IMR-90 (cell line): ENCODE measurements at regions not wholly inside any gene's neighbourhood (a gene's known extent, or its start where the extent isn't known, plus 50 kb on each side); places are given as distances from the start of the nearest gene placed in this dataset.

ENCODE experiments used
- ATAC-seq: fragments of 200-7000 bp; cut with Tn5 transposase; 2 replicates; pipeline ENCODE4 v1.9.1; 2020; ENCODE audit warnings: low read depth, mild to moderate bottlenecking, moderate library complexity
- BruUV-seq: library from RNA; stranded (reverse); fragments of 400-500 nt; replicated peaks from 2 replicates; lab custom pipeline; 2021; lab: Mats Ljungman, UMichigan
- CTCF ChIA-PET: fragments of 300-600 bp; formaldehyde crosslinking; extraction: SDS; loops from one replicate; lab custom pipeline; 2021; ENCODE audit warnings: antibody characterized with exemption; lab: Yijun Ruan, JAX
- POLR2A ChIA-PET: fragments of 300-600 bp; sonication (Branson Sonifier 250); formaldehyde crosslinking; loops from one replicate; lab custom pipeline; 2022; ENCODE audit warnings: antibody characterized with exemption; ENCODE audit not compliant: unreplicated experiment; lab: Charles Lee
- DNase-seq: peaks from one replicate; pipeline ENCODE4 v3.0.0; 2013
- H2AFZ ChIP-seq: replicated peaks from 2 replicates; pipeline ENCODE3; 2013; ENCODE audit warnings: low read length, mild to moderate bottlenecking; ENCODE audit not compliant: poor library complexity
- H2AK5ac ChIP-seq: 2 replicates; pipeline ENCODE4 v1.6.1; 2013; ENCODE audit warnings: low read depth, low read length, inconsistent platforms
- H2AK9ac ChIP-seq: replicated peaks from 2 replicates; pipeline ENCODE3; 2013; ENCODE audit warnings: mild to moderate bottlenecking, low read depth, low read length, moderate library complexity; ENCODE audit not compliant: poor library complexity
- H2BK120ac ChIP-seq: 2 replicates; pipeline ENCODE4 v1.6.1; 2013; ENCODE audit warnings: low read depth, low read length, inconsistent platforms
- H2BK15ac ChIP-seq: 3 replicates; pipeline ENCODE4 v1.6.1; 2013; ENCODE audit warnings: low read depth, low read length, inconsistent platforms
- H2BK20ac ChIP-seq: 2 replicates; pipeline ENCODE4 v1.6.1; 2013; ENCODE audit warnings: low read depth, mild to moderate bottlenecking, inconsistent platforms, low read length, moderate library complexity
- H2BK5ac ChIP-seq: 2 replicates; pipeline ENCODE4 v1.6.1; 2013; ENCODE audit warnings: mild to moderate bottlenecking, low read depth, low read length, inconsistent platforms; ENCODE audit not compliant: poor library complexity, severe bottlenecking
- H3K14ac ChIP-seq: replicated peaks from 2 replicates; pipeline ENCODE4 v1.6.1; 2013; ENCODE audit warnings: low read depth, low read length, inconsistent platforms
- H3K18ac ChIP-seq: 2 replicates; pipeline ENCODE4 v1.6.1; 2013; ENCODE audit warnings: low read depth, low read length, control low read depth
- H3K23ac ChIP-seq: 2 replicates; pipeline ENCODE4 v1.6.1; 2013; ENCODE audit warnings: low read depth, low read length, inconsistent platforms
- H3K27ac ChIP-seq: 2 replicates; pipeline ENCODE4 v1.5.1; 2013; ENCODE audit warnings: mild to moderate bottlenecking, control low read depth, low read length; ENCODE audit not compliant: insufficient read depth
- H3K27me3 ChIP-seq: 2 replicates; pipeline ENCODE4 v1.6.1; 2013; ENCODE audit warnings: low read length; ENCODE audit not compliant: control insufficient read depth, insufficient read depth
- H3K36me3 ChIP-seq: 2 replicates; pipeline ENCODE4 v1.6.1; 2013; ENCODE audit warnings: low read length, mixed read lengths; ENCODE audit not compliant: control insufficient read depth, insufficient read depth
- H3K4ac ChIP-seq: 2 replicates; pipeline ENCODE4 v1.6.1; 2013; ENCODE audit warnings: low read depth, low read length, inconsistent platforms
- H3K4me1 ChIP-seq: 2 replicates; pipeline ENCODE4 v1.6.1; 2013; ENCODE audit warnings: low read length, mixed read lengths; ENCODE audit not compliant: control insufficient read depth, insufficient read depth
- H3K4me2 ChIP-seq: 2 replicates; pipeline ENCODE4 v1.6.1; 2013; ENCODE audit warnings: low read depth, mild to moderate bottlenecking, control low read depth, low read length, moderate library complexity
- H3K4me3 ChIP-seq: 2 replicates; pipeline ENCODE4 v1.5.1; 2013; ENCODE audit warnings: low read depth, mild to moderate bottlenecking, control low read depth, low read length, moderate library complexity; ENCODE audit not compliant: insufficient read depth
- H3K56ac ChIP-seq: 2 replicates; pipeline ENCODE4 v1.6.1; 2013; ENCODE audit warnings: low read length, inconsistent platforms; ENCODE audit not compliant: insufficient read depth; ENCODE audit errors: extremely low read depth
- H3K79me1 ChIP-seq, 2 experiments: 2 replicates each; pipeline ENCODE4 v1.6.1; 2013; ENCODE audit warnings: low read length in 2 of 2, inconsistent platforms in 1 of 2, low read depth in 1 of 2
- H3K9ac ChIP-seq: 2 replicates; pipeline ENCODE4 v1.6.1; 2013; ENCODE audit warnings: low read depth, low read length, control low read depth
- H3K9me1 ChIP-seq: 2 replicates; pipeline ENCODE4 v1.6.1; 2013; ENCODE audit warnings: low read length, inconsistent platforms; ENCODE audit not compliant: insufficient read depth
- H3K9me3 ChIP-seq: 2 replicates; pipeline ENCODE4 v1.6.1; 2013; ENCODE audit warnings: low read length; ENCODE audit not compliant: control insufficient read depth, insufficient read depth
- H4K20me1 ChIP-seq: 2 replicates; pipeline ENCODE4 v1.6.1; 2013; ENCODE audit warnings: low read length, inconsistent platforms; ENCODE audit not compliant: insufficient read depth
- H4K5ac ChIP-seq: 2 replicates; pipeline ENCODE4 v1.6.1; 2013; ENCODE audit warnings: mild to moderate bottlenecking, low read depth, low read length, control low read depth
- H4K8ac ChIP-seq, 2 experiments: 2 replicates each; pipeline ENCODE4 v1.6.1; 2013; ENCODE audit warnings: low read depth in 2 of 2, low read length in 2 of 2, control low read depth in 1 of 2, inconsistent platforms in 1 of 2
- H4K91ac ChIP-seq: 2 replicates; pipeline ENCODE4 v1.6.1; 2013; ENCODE audit warnings: low read depth, low read length, inconsistent platforms; ENCODE audit not compliant: insufficient read depth
- BHLHE40 ChIP-seq: fragments of 150-350 bp; IDR thresholded peaks from 2 replicates; pipeline ENCODE4 v1.6.1; 2016; ENCODE audit warnings: mild to moderate bottlenecking, low read depth, low read length
- CEBPB ChIP-seq: IDR thresholded peaks from 2 replicates; pipeline ENCODE4 v1.6.1; 2012; ENCODE audit warnings: low read depth, low read length, improper control_type of control experiment
- CHD1 ChIP-seq: IDR thresholded peaks from 2 replicates; pipeline ENCODE4 v1.6.1; 2012; ENCODE audit warnings: low read depth, low read length, improper control_type of control experiment
- CTCF ChIP-seq: conservative IDR thresholded peaks from 2 replicates; pipeline ENCODE4 v1.5.1; 2012; ENCODE audit warnings: mild to moderate bottlenecking, low read depth, low read length, improper control_type of control experiment
- ELK1 ChIP-seq: fragments of 150-350 bp; IDR thresholded peaks from 2 replicates; pipeline ENCODE4 v1.6.1; 2016; ENCODE audit warnings: low read depth, mild to moderate bottlenecking, low read length, moderate library complexity, borderline replicate concordance
- FOS ChIP-seq: fragments of 150-350 bp; IDR thresholded peaks from 2 replicates; pipeline ENCODE4 v1.6.1; 2016; ENCODE audit warnings: low read depth, low read length
- MAFK ChIP-seq: IDR thresholded peaks from 2 replicates; pipeline ENCODE4 v1.6.1; 2012; ENCODE audit warnings: low read depth, low read length, improper control_type of control experiment
- MAZ ChIP-seq: IDR thresholded peaks from 2 replicates; pipeline ENCODE4 v1.6.1; 2012; ENCODE audit warnings: low read depth, mild to moderate bottlenecking, low read length, improper control_type of control experiment, moderate library complexity, borderline replicate concordance
- MXI1 ChIP-seq: IDR thresholded peaks from 2 replicates; pipeline ENCODE4 v1.6.1; 2012; ENCODE audit warnings: low read depth, mild to moderate bottlenecking, low read length, moderate library complexity, borderline replicate concordance
- NFE2L2 ChIP-seq: fragments of 150-350 bp; IDR thresholded peaks from 2 replicates; pipeline ENCODE4 v1.6.1; 2016; ENCODE audit warnings: low read depth, mild to moderate bottlenecking, low read length
- POLR2A ChIP-seq: IDR thresholded peaks from 2 replicates; pipeline ENCODE4 v1.6.1; 2012; ENCODE audit warnings: mild to moderate bottlenecking, low read depth, low read length
- RAD21 ChIP-seq: IDR thresholded peaks from 2 replicates; pipeline ENCODE4 v1.6.1; 2012; ENCODE audit warnings: low read length, improper control_type of control experiment
- RCOR1 ChIP-seq: IDR thresholded peaks from 2 replicates; pipeline ENCODE4 v1.6.1; 2012; ENCODE audit warnings: mild to moderate bottlenecking, low read length, improper control_type of control experiment; ENCODE audit not compliant: insufficient replicate concordance
- RFX5 ChIP-seq: IDR thresholded peaks from 2 replicates; pipeline ENCODE4 v1.8.0; 2012; ENCODE audit warnings: low read depth, mild to moderate bottlenecking, low read length, moderate library complexity
- SMC3 ChIP-seq: fragments of 150-350 bp; IDR thresholded peaks from 2 replicates; pipeline ENCODE4 v1.6.1; 2016; ENCODE audit warnings: low read depth, mild to moderate bottlenecking, antibody characterized with exemption, low read length, moderate library complexity
- USF2 ChIP-seq: fragments of 150-350 bp; IDR thresholded peaks from 2 replicates; pipeline ENCODE4 v1.6.1; 2017; ENCODE audit warnings: mild to moderate bottlenecking, antibody characterized with exemption, low read length, low read depth
- WGBS, 2 experiments: methylation state at CpG; one replicate each; pipeline versions ENCODE4 v1.1.5 to v1.1.7; 2013; ENCODE audit warnings: missing lambda C conversion rate in 2 of 2; ENCODE audit not compliant: insufficient read length in 1 of 2; ENCODE audit errors: extremely low coverage in 2 of 2; 5-methylcytosine and 5-hydroxymethylcytosine counted together
- dilution Hi-C: fragments of 300-500 bp; cut with HindIII; formaldehyde crosslinking; loops from one replicate; pipeline ENCODE4 v1.14.3; 2018; ENCODE audit warnings: low sequenced_read_pairs; ENCODE audit not compliant: unreplicated experiment
- in situ Hi-C: fragments of 300-500 bp; cut with MboI; formaldehyde crosslinking; loops from 3 replicates; pipeline ENCODE4 v1.14.3; 2019; ENCODE audit warnings: low sequenced_read_pairs, inconsistent platforms, mixed read lengths
- intact Hi-C: fragments of 100-400 bp; cut with micrococcal nuclease; formaldehyde crosslinking; loops from 2 replicates; pipeline ENCODE4 v1.10.0; 2022

- Histone ChIP-seq H2BK15ac (no peak overlapping the region; the same call in 2 of the 3 replicates), H3K9ac (no peak overlapping the region), H2AK5ac (peak overlapping the region; percentile 73; the same call in 1 of the 2 replicates), H4K20me1 (peaks cover 6% of the 10 kb centered on the region), H2AK9ac (peak overlapping the region; percentile 42), H3K14ac (peak overlapping the region; percentile 60), H3K4me1 (peaks cover 5% of the 10 kb centered on the region; the same call in 1 of the 2 replicates), H2AFZ (peak overlapping the region; percentile 63), H3K4me3 (no peak overlapping the region), H2BK120ac (0 out of 2 replicates have a peak overlapping the region, but pooled peaks have one; percentile 43), H3K9me1 (peaks cover 19% of the 10 kb centered on the region), H4K91ac (0 out of 2 replicates have a peak overlapping the region, but pooled peaks have one; percentile 32), H2BK20ac (peak overlapping the region; percentile 20; the same call in 1 of the 2 replicates), H3K18ac (no peak overlapping the region), H3K36me3 (peaks cover 19% of the 10 kb centered on the region), H3K56ac (no peak overlapping the region), H3K9me3 (no peaks in the 10 kb centered on the region), H3K4ac (peak overlapping the region; percentile 8), H3K79me1 (peaks cover 6 to 24% of the 10 kb centered on the region in 2 experiments; a peak in 2 of 4 replicates), H2BK5ac (no peak overlapping the region), H3K4me2 (no peak overlapping the region), H3K27me3 (no peaks in the 10 kb centered on the region), H4K8ac (no peak overlapping the region), H3K27ac (no peak overlapping the region), H3K23ac (no peak overlapping the region; the same call in 1 of the 2 replicates), H4K5ac (no peak overlapping the region)
- DNase-seq (no peak), ATAC-seq (no peak)
- POLR2A ChIA-PET: no interaction called here
- intact Hi-C loops (no loop called here), in situ Hi-C loops (no loop called here), dilution Hi-C loops (no loop called here)
- 81% methylated on average over 13 of the region's 23 CpGs; no CpG with 5 or more reads in 1 of the 2 experiments for WGBS, 2 experiments
- TF ChIP-seq NFE2L2 (no peak), MAFK (no peak), MXI1 (no peak), CTCF (no peak), USF2 (no peak), MAZ (no peak), ELK1 (no peak), SMC3 (no peak), CHD1 (no peak), CEBPB (no peak), RFX5 (no peak), FOS (no peak), RAD21 (no peak), RCOR1 (no peak), BHLHE40 (no peak), POLR2A (no peak)
- CTCF ChIA-PET: no interaction called here
- no TSS peak for BruUV-seq
These were observed 73.8 kb upstream of the MORC3 start for GRCh38 chr21:36246080-36246631.
